GM19372 (cell line): ENCODE measurements at regions not wholly inside any gene's neighbourhood (a gene's known extent, or its start where the extent isn't known, plus 50 kb on each side); places are given as distances from the start of the nearest gene placed in this dataset.
"Not testable (repeated sequence)": the region's sequence is repeated elsewhere in the genome, so short reads cannot be mapped to it uniquely, and the experiment has no call there.

Source experiments
- ATAC-seq: cut with Tn5 transposase; IDR thresholded peaks from one replicate; pipeline ENCODE4 v1.9.1; 2021; ENCODE audit warnings: mild to moderate bottlenecking, low read depth, moderate library complexity; ENCODE audit not compliant: unreplicated experiment

- no peak for ATAC-seq
Observed at GRCh38 chr14:30064454-30064853, 136.8 kb upstream of the PRKD1 start.

- ATAC-seq: no peak
Observed at GRCh38 chr14:30069536-30069935, 141.9 kb upstream of the PRKD1 start.

GRCh38 chr14:30072454-30072853, 144.8 kb upstream of the PRKD1 start:
- ATAC-seq: not testable (repeated sequence)

GRCh38 chr14:30077946-30078345, 150.3 kb upstream of the PRKD1 start:
- no peak for ATAC-seq

- no peak for ATAC-seq
Observed at GRCh38 chr14:30078811-30079402, 151.3 kb upstream of the PRKD1 start.

GRCh38 chr14:30082486-30082885, 154.8 kb upstream of the PRKD1 start:
- no peak for ATAC-seq

- ATAC-seq: no peak
Observed at GRCh38 chr14:30084811-30085210, 157.2 kb upstream of the PRKD1 start.

- ATAC-seq: no peak
Observed at GRCh38 chr14:30085943-30086342, 158.3 kb upstream of the PRKD1 start.

GRCh38 chr14:30088620-30089019, 161.0 kb upstream of the PRKD1 start:
- ATAC-seq: no peak

GRCh38 chr14:30108975-30109700, 181.5 kb upstream of the PRKD1 start:
- no peak for ATAC-seq

GRCh38 chr14:30114051-30114450, 186.4 kb upstream of the PRKD1 start:
- no peak for ATAC-seq

GRCh38 chr14:30115756-30116155, 188.1 kb upstream of the PRKD1 start:
- ATAC-seq: no peak

GRCh38 chr14:30118992-30119640, 191.5 kb upstream of the PRKD1 start:
- ATAC-seq: no peak

GRCh38 chr14:30125322-30125979, 197.8 kb upstream of the PRKD1 start:
- no peak for ATAC-seq

GRCh38 chr14:30129807-30130206, 202.2 kb upstream of the PRKD1 start:
- ATAC-seq: no peak

- no peak for ATAC-seq
Observed at GRCh38 chr14:30131581-30132097, 204.0 kb upstream of the PRKD1 start.

- no peak for ATAC-seq
Observed at GRCh38 chr14:30132196-30132595, 204.5 kb upstream of the PRKD1 start.

GRCh38 chr14:30134936-30135335, 207.3 kb upstream of the PRKD1 start:
- ATAC-seq: no peak

GRCh38 chr14:30138567-30138966, 210.9 kb upstream of the PRKD1 start:
- ATAC-seq: no peak

- no peak for ATAC-seq
Observed at GRCh38 chr14:30142216-30142615, 214.6 kb upstream of the PRKD1 start.

- ATAC-seq: no peak
Observed at GRCh38 chr14:30143627-30144026, 216.0 kb upstream of the PRKD1 start.
